ENCODE measurements at regions not wholly inside any gene's neighbourhood (a gene's known extent, or its start where the extent isn't known, plus 50 kb on each side); places are given as distances from the start of the nearest gene placed in this dataset.

DNA sequence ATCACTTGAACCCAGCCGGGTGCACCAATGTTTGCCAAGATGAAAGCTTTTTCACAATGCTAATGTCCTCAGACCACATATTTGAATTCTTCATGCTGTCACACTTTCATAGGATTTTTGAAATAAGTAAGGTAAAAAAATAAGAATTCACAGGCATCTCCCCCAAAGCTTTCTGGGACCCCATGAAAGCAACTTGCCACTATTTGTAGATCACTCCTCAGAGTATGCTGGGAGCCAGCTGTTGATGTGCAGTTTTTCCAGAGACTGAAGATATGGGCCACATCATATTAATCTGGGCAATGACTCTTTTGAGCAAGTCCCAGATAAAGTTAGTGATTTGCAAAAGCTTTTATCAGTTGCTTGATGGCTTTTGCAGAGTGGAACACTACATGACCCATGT lies 507.9 kb downstream of the RASEF start:
- TF ChIP-seq EZH2 (IDR thresholded peaks at IDR 0.05; ENCODE audit: borderline replicate concordance, low read depth, low read length, severe bottlenecking) (no peak), CTCF (IDR thresholded peaks at IDR 0.05; ENCODE audit: borderline replicate concordance, extremely low read depth, low read length, poor library complexity, severe bottlenecking) (no peak)
- Histone ChIP-seq H3K27me3 (ENCODE audit: insufficient read depth, low read length, poor library complexity) (no peaks in the 10 kb centered on the region), H2AFZ (ENCODE audit: low read depth, low read length) (no peak overlapping the region), H3K4me2 (ENCODE audit: insufficient read depth, low read length) (no peak overlapping the region), H3K36me3 (ENCODE audit: insufficient read depth, low read length) (no peaks in the 10 kb centered on the region), H3K4me1 (ENCODE audit: insufficient read depth, low read length) (no peaks in the 10 kb centered on the region), H4K20me1 (ENCODE audit: insufficient read depth, low read length) (no peaks in the 10 kb centered on the region), H3K9me3 (ENCODE audit: insufficient read depth, low read length, severe bottlenecking) (no peaks in the 10 kb centered on the region), H3K9ac (ENCODE audit: low read depth, low read length) (no peak overlapping the region), H3K4me3 (ENCODE audit: low read depth in 1 of 2, low read length in 2 of 2) (no peak overlapping the region), H3K79me2 (ENCODE audit: insufficient read depth, low read length) (no peaks in the 10 kb centered on the region), H3K27ac (ENCODE audit: low read length) (no peak overlapping the region)
- DNase-seq, result no peak
- no peak for ATAC-seq (ENCODE audit: insufficient read depth, low read depth)

DNA sequence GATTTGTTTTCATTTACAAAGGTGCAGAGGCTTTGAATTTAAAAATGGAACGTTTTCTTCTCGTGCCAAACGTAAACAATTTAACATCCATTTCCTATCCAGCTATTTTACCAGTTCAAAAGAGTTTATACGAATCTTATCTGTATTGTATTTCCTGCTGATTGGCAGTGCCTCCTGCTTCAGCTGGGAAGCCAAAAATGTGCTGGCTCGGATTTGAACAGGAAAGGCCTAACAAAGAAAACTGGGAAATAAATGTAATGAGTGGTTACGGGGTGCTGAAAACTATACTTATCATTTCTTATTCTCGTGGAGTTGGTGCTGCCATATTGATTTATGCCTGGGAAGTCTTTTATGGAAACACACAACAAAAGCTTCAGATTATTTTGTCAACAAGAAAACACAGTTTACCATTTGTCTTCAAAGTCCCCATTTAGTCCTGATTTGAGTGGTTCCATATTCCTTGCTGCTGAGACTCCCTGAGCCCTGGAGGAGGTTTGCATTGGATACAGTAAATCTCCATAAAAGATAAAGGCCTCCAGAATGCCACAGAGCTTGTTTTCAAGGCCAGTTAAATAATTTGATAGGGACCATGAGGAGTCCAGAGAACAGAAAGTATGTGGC lies 507.4 kb downstream of the RASEF start:
- Histone ChIP-seq H3K36me3 (ENCODE audit: insufficient read depth, low read length) (no peaks in the 10 kb centered on the region), H3K27ac (ENCODE audit: low read length) (no peak overlapping the region), H2AFZ (ENCODE audit: low read depth, low read length) (no peak overlapping the region), H3K9ac (ENCODE audit: low read depth, low read length) (no peak overlapping the region), H4K20me1 (ENCODE audit: insufficient read depth, low read length) (no peaks in the 10 kb centered on the region), H3K79me2 (ENCODE audit: insufficient read depth, low read length) (no peaks in the 10 kb centered on the region), H3K4me3 (ENCODE audit: low read depth in 1 of 2, low read length in 2 of 2) (no peak overlapping the region), H3K4me2 (ENCODE audit: insufficient read depth, low read length) (no peak overlapping the region), H3K9me3 (ENCODE audit: insufficient read depth, low read length, severe bottlenecking) (no peaks in the 10 kb centered on the region), H3K27me3 (ENCODE audit: insufficient read depth, low read length, poor library complexity) (no peaks in the 10 kb centered on the region), H3K4me1 (ENCODE audit: insufficient read depth, low read length) (no peaks in the 10 kb centered on the region)
- ATAC-seq (ENCODE audit: insufficient read depth, low read depth) (no peak), DNase-seq (no peak)
- TF ChIP-seq EZH2 (IDR thresholded peaks at IDR 0.05; ENCODE audit: borderline replicate concordance, low read depth, low read length, severe bottlenecking) (no peak), CTCF (IDR thresholded peaks at IDR 0.05; ENCODE audit: borderline replicate concordance, extremely low read depth, low read length, poor library complexity, severe bottlenecking) (no peak)

GRCh38 chr9:82558346-82558745 lies 504.6 kb downstream of the RASEF start:
- no peaks in the 10 kb centered on the region for H3K36me3 ChIP-seq (ENCODE audit: insufficient read depth, low read length)
- no peak for DNase-seq
- no peaks in the 10 kb centered on the region for H3K27me3 ChIP-seq (ENCODE audit: insufficient read depth, low read length, poor library complexity)
- no peak overlapping the region for H3K4me2 ChIP-seq (ENCODE audit: insufficient read depth, low read length)
- H3K9ac ChIP-seq (ENCODE audit: low read depth, low read length), result no peak overlapping the region
- H2AFZ ChIP-seq (ENCODE audit: low read depth, low read length), result no peak overlapping the region
- H3K9me3 ChIP-seq (ENCODE audit: insufficient read depth, low read length, severe bottlenecking), result no peaks in the 10 kb centered on the region
- ATAC-seq (ENCODE audit: insufficient read depth, low read depth), result no peak
- no peaks in the 10 kb centered on the region for H3K79me2 ChIP-seq (ENCODE audit: insufficient read depth, low read length)
- H4K20me1 ChIP-seq (ENCODE audit: insufficient read depth, low read length), result no peaks in the 10 kb centered on the region
- TF ChIP-seq CTCF (IDR thresholded peaks at IDR 0.05; ENCODE audit: borderline replicate concordance, extremely low read depth, low read length, poor library complexity, severe bottlenecking) (no peak), EZH2 (IDR thresholded peaks at IDR 0.05; ENCODE audit: borderline replicate concordance, low read depth, low read length, severe bottlenecking) (no peak)
- H3K27ac ChIP-seq (ENCODE audit: low read length), result no peak overlapping the region
- no peak overlapping the region for H3K4me3 ChIP-seq (ENCODE audit: low read depth in 1 of 2, low read length in 2 of 2)
- H3K4me1 ChIP-seq (ENCODE audit: insufficient read depth, low read length), result no peaks in the 10 kb centered on the region
